ENCODE measurements at regions not wholly inside any gene's neighbourhood (a gene's known extent, or its start where the extent isn't known, plus 50 kb on each side); places are given as distances from the start of the nearest gene placed in this dataset.
A peak's percentile ranks its signal among the peaks of the same experiment; 100 is the strongest.

GRCh38 chrX:52261463-52262194 lies 76.9 kb downstream of the MAGED4 start:
- peak; percentile 73 to 100 (median 94) for TF ChIP-seq CTCF (IDR thresholded peaks at IDR 0.05)
- TF ChIP-seq POLR2A (IDR thresholded peaks at IDR 0.05), result peak; percentile 17 to 60
